SJSA1 (cell line): ENCODE measurements at regions not wholly inside any gene's neighbourhood (a gene's known extent, or its start where the extent isn't known, plus 50 kb on each side); places are given as distances from the start of the nearest gene placed in this dataset.
"Not testable (repeated sequence)": the region's sequence is repeated elsewhere in the genome, so short reads cannot be mapped to it uniquely, and the experiment has no call there.

Experiments used
- DNase-seq, 2 experiments: peaks; one replicate each; pipeline ENCODE4 v3.0.0-alpha.2; 2015 to 2020; ENCODE audit warnings: low spot score in 2 of 2, low read depth in 1 of 2
- H3K27ac ChIP-seq: fragments of 250-450 bp; sonication (Bioruptor Pico); 2 replicates; pipeline ENCODE4 v1.5.1; 2020; ENCODE audit warnings: mild to moderate bottlenecking, moderate library complexity
- H3K27me3 ChIP-seq: fragments of 250-450 bp; sonication (Bioruptor Pico); replicated peaks from 2 replicates; pipeline ENCODE4 v1.5.1; 2020; ENCODE audit warnings: mild to moderate bottlenecking, moderate library complexity
- H3K36me3 ChIP-seq: fragments of 250-450 bp; sonication (Bioruptor Pico); 2 replicates; pipeline ENCODE4 v1.5.1; 2020; ENCODE audit warnings: mild to moderate bottlenecking
- H3K4me1 ChIP-seq: fragments of 250-450 bp; sonication (Bioruptor Pico); replicated peaks from 2 replicates; pipeline ENCODE4 v1.6.1; 2021; ENCODE audit warnings: mild to moderate bottlenecking
- H3K4me3 ChIP-seq: fragments of 250-450 bp; sonication (Bioruptor Pico); 2 replicates; pipeline ENCODE4 v1.5.1; 2020; ENCODE audit warnings: mild to moderate bottlenecking
- H3K9me3 ChIP-seq: fragments of 250-450 bp; sonication (Bioruptor Pico); replicated peaks from 2 replicates; pipeline ENCODE4 v1.5.1; 2020; ENCODE audit warnings: mild to moderate bottlenecking

DNA sequence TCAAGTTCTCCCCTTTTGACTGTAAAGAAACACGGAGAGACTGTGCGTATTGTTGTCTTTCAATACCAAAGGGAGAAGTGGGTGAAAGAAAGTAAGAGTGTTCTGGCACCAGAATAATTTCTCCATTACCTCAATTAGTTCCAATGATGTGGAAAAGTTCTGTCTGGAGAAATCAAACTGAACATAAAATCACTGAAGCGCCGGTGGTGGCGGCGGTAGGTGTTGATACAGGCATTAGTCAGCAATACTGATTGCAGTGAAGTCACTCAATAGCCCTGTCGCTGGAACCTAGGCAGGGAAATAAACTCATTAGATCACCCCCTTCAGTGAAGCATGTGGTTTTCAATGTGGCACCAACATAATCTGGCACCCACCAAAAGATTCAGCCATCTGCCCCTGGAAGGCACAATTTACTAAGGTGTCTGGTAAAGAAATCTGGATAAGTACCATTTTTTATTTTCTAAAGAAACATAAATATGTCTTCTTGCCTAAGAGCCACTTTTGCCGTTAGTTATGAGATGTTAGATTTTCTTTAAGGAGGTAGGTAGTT is 274.2 kb upstream of the SOX9 start:
- H3K9me3 ChIP-seq: no peaks in the 10 kb centered on the region; the same call in none of the 2 replicates
- no peak for DNase-seq
- H3K36me3 ChIP-seq: no peaks in the 10 kb centered on the region
- no peaks in the 10 kb centered on the region for H3K27me3 ChIP-seq
- H3K4me3 ChIP-seq: no peak overlapping the region
- no peaks in the 10 kb centered on the region for H3K4me1 ChIP-seq
- no peak overlapping the region for H3K27ac ChIP-seq

DNA sequence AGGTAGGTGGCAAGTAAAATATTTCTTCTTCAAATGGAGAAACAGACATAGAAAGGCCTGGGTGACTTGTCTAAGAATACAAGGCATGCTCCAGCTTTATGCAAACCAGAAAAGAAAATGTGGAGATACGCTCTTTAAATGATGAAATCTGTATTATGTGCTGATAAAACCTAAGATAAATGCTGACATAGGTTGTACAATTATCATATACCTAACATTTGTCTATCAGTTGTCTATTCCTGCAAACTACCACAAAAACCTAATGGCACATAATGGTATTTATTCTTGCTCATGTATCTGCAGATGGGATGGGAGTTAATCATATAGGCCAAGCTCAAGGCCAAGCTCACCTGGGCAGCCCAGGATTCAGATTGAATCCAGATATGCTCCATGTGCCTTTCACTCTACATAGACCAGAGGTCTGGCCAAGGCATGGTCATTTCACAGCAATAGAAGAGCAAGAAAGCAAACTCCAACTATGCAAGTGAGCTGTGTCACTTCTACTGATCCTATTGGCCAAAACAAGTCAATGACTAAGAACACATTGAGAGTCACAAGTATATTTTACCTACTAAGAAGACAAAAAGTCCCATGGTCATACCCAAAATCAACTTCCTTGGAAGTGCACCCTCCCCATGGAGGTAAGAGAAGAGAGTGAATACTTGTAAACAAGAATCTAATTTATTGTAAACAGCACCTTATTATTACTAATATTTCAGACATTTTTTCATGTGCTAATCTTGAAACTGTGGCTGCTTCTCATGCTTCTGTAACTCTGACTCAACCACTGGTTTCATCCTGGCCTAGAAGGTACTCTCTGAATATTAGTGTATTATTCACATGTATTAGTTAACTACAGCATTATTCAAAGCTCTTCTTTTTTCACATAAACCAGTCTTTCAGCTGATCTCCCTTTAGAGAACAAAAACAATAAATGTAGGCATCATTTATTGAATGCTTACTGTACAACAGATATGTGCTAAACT is 270.7 kb upstream of the SOX9 start:
- H3K4me1 ChIP-seq: no peaks in the 10 kb centered on the region
- H3K27ac ChIP-seq: no peak overlapping the region
- H3K36me3 ChIP-seq: no peaks in the 10 kb centered on the region
- no peaks in the 10 kb centered on the region; the same call in none of the 2 replicates for H3K9me3 ChIP-seq
- no peak for DNase-seq
- no peaks in the 10 kb centered on the region for H3K27me3 ChIP-seq
- no peak overlapping the region for H3K4me3 ChIP-seq

DNA sequence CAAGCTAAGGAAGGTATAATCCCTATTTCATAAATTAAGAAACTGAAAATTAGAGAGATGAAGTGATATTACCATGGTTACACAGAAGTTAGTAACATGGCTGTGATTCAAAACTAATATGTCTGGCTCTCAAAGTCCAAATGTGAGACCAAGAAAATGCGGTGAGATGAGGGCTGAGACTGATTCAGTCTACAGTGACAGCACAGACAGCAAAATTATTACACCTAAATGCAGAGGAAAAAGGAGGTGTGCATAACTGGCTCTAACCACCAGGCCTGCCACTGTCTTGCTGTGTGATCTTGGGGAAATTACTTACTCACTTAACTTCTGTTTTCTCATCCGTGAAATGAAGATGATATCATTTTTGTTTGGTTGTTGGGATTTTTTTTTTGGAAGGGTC is 270.0 kb upstream of the SOX9 start:
- Histone ChIP-seq H3K36me3 (no peaks in the 10 kb centered on the region), H3K9me3 (no peaks in the 10 kb centered on the region; the same call in 1 of the 2 replicates), H3K27me3 (no peaks in the 10 kb centered on the region), H3K4me3 (no peak overlapping the region), H3K4me1 (no peaks in the 10 kb centered on the region), H3K27ac (no peak overlapping the region)
- no peak for DNase-seq

DNA sequence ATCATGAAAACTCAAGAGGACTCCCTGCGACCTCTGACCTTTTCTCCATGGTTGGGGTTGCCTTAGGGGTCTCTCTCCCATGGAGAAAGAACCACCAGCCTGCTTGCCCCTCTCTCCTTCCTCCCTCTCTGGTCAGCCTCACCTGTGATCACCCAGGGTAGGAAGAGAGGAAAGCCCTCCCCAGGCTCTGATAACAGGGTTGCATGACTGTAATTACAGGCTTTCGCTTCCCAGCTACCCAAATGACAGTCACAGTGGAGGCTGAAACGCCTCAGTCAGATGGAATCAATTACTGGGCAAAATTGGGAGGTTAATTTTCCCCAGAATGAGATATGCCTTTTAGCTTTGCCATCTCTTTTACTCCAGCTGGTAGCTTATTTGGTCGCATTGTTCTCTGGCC is 265.8 kb upstream of the SOX9 start:
- Histone ChIP-seq H3K27ac (no peak overlapping the region), H3K4me1 (no peaks in the 10 kb centered on the region), H3K27me3 (no peaks in the 10 kb centered on the region), H3K4me3 (no peak overlapping the region), H3K36me3 (no peaks in the 10 kb centered on the region), H3K9me3 (no peaks in the 10 kb centered on the region; the same call in 1 of the 2 replicates)
- DNase-seq: no peak

DNA sequence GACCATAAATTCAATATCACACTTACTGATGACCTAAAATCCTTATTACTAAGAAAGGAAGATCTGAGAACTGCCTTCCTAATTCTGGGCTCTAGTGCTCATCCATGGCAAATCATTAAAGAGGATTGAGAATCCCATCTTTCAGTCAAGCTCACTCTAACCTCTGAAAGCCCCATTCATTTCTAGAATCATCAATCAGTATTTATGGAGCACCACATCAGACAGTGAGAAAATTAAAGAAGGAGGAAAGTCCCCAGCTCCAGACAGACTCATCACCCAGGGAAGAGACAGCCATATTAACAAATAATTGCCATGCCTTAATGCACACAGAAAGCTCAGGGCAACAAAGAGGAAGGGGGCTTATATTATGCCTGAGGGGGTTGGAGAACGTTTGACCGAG is 256.1 kb upstream of the SOX9 start:
- no peaks in the 10 kb centered on the region for H3K4me1 ChIP-seq
- H3K27ac ChIP-seq: no peak overlapping the region
- H3K27me3 ChIP-seq: no peaks in the 10 kb centered on the region
- no peaks in the 10 kb centered on the region for H3K36me3 ChIP-seq
- no peak overlapping the region for H3K4me3 ChIP-seq
- DNase-seq: no peak
- H3K9me3 ChIP-seq: no peaks in the 10 kb centered on the region

DNA sequence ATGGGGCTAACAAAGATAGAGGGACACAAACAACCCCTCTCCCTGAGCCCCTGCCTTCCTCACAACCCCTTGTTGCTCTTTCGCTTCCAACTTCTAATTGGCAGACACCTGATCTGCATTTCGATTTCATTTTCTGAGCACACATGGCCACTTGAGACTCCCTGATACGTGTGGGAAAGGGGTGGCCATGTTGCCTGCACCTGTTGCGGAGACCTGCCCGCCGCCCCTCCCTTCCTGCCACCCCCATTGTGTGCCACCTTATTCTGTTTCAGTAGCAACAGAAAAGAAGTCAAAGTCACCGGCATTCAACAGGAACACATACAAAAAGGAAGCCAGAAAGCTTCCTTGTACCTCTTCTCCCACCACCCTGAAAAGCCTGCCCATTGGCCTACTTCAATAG is 254.7 kb upstream of the SOX9 start:
- Histone ChIP-seq H3K4me3 (no peak overlapping the region), H3K36me3 (no peaks in the 10 kb centered on the region), H3K4me1 (no peaks in the 10 kb centered on the region)

DNA sequence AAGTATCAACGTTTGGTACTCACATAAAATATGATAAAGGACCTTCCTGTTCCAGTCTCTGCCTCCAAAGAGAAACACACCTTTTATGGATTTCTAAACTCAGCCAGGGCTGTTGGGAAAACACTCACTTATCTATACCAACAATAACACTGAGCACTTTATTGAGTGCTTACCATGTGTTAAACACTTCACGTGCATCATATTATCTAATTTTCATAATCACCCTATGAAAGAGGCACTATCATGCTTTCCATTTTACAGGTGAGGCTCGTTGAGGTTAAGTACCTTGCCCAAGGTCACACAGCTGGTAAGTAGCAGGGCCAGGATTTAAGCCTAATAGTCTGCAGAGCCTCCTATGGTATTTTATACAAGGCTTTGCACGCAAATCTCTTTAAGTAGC is 251.5 kb upstream of the SOX9 start:
- Histone ChIP-seq H3K9me3 (no peaks in the 10 kb centered on the region), H3K27me3 (no peaks in the 10 kb centered on the region), H3K27ac (no peak overlapping the region), H3K4me3 (no peak overlapping the region), H3K4me1 (no peaks in the 10 kb centered on the region), H3K36me3 (no peaks in the 10 kb centered on the region)
- DNase-seq: no peak

More for the DNA sequence above, 254.7 kb upstream of the SOX9 start:
- Histone ChIP-seq H3K27ac (no peak overlapping the region), H3K9me3 (no peaks in the 10 kb centered on the region), H3K27me3 (no peaks in the 10 kb centered on the region)
- DNase-seq: no peak

DNA sequence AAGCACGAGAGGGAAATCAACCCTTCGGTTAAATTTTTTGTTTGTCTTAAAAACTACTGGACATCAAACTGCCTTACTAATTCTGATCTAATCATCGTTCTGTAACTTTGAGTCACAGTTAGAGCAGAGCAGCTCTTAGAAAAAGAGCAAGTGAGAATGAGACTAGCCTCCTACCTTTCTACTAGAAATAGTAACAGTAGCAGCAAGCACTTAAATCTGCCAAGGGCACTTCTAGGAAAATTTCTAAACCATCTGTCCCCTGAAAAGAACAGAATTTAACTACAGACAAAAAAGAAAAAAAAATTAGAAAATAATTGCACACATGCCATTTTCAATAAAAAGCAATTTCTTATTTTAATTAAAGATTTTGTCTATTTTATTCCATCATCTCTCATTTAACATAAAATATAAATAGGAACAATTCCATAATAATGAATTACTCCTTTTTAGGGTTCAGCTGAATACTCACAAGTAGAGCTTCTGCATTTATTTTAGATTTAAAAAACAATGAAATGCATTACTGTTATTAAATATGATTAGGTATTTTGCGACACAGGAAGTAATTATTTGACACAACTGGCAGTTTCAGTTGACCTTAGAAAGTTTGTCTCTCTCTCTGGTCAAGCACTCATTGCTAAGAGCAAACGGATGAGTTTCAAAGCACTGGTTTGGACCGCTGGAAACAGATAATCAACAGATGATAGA is 250.8 kb upstream of the SOX9 start:
- Histone ChIP-seq H3K27me3 (no peaks in the 10 kb centered on the region), H3K4me1 (no peaks in the 10 kb centered on the region), H3K9me3 (no peaks in the 10 kb centered on the region), H3K27ac (no peak overlapping the region), H3K4me3 (no peak overlapping the region), H3K36me3 (no peaks in the 10 kb centered on the region)
- no peak for DNase-seq

DNA sequence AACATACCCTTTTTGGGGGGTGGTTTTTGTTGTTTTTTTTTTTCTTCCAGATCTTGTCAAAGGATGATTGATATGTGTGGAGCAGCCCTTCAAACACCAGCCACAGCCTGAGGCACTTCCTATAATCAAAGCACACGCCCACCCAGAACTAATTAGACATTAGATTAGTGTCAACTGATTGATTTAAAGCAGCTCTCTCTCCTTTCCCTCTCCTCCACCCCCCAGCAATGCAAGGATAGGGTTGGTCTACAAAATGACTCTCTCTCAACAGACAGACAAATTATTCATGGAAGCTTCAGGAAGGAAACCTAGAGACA is 250.3 kb upstream of the SOX9 start:
- no peaks in the 10 kb centered on the region for H3K9me3 ChIP-seq
- DNase-seq: no peak
- no peaks in the 10 kb centered on the region for H3K4me1 ChIP-seq
- H3K27me3 ChIP-seq: no peaks in the 10 kb centered on the region
- H3K4me3 ChIP-seq: no peak overlapping the region
- H3K27ac ChIP-seq: no peak overlapping the region
- H3K36me3 ChIP-seq: no peaks in the 10 kb centered on the region

DNA sequence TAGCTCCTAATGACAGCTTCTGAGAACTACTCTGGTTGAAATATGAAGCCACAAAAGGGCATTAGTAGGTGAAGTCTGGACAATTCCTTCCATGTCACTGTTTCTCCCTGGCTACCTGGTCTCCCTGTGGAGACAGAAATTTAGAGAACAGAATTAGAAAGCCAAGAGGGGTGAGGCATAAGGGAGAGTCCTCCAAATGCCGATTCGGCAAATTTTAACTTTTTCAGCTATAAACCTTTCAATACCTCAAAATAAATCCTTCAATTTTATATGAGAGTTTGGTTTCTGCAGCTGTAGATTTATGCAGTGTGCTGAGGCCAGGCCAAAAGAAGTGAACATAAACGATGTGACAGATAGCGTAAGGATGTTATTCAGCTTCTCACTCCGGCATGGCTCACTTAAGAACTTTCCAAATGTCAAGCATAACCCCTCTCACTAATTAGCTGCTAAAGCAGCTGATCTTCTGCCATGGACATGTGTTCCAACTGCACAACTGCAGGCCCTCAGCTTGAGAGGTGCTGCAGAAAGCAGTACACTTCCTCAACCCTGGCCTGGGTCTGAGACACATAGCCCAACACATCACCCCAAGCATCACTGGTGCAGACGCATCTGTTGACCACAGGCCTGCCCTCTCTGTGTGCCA is 247.9 kb upstream of the SOX9 start:
- Histone ChIP-seq H3K4me1 (no peaks in the 10 kb centered on the region), H3K4me3 (no peak overlapping the region), H3K27me3 (no peaks in the 10 kb centered on the region), H3K9me3 (no peaks in the 10 kb centered on the region), H3K27ac (no peak overlapping the region), H3K36me3 (no peaks in the 10 kb centered on the region)
- DNase-seq: no peak

DNA sequence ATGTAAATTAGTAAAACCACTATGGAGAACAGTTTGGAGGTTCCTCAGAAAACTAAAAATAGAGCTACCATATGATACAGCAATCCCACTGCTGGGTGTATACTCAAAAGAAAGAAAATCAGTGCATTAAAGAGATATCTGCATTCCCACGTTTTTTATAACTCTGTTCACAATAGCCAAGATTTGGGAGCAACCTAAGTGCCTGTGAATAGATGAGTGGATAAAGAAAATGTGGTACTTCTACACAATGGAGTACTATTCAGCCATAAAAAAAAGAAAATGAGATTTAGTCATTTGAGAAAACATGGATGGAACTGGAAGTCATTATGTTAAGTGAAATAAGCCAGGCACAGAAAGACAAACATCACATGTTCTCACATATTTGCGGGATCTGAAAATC is 246.0 kb upstream of the SOX9 start:
- H3K27me3 ChIP-seq, H3K36me3 ChIP-seq, H3K9me3 ChIP-seq, DNase-seq, H3K4me1 ChIP-seq, H3K4me3 ChIP-seq, H3K27ac ChIP-seq: not testable (repeated sequence)

DNA sequence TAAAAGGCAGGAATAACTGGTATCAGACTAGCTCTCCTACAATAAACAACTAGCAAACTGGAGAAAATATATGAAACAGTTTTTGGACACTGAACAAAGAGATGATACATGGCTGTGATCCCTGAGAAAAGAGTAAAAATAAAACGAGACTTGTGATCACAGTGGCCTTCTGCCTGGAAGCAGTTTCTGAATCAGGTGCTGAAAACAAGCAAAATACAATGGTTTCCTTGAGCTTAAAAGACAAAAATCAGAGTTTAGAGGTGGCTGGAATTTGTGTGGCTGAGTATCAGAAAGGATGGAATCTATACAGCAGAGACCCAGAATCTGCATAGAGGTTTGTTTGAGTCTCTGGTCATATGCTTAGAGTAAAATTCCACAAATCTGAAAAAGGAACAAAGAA is 242.5 kb upstream of the SOX9 start:
- no peaks in the 10 kb centered on the region for H3K9me3 ChIP-seq
- DNase-seq: no peak
- H3K4me1 ChIP-seq: no peaks in the 10 kb centered on the region
- no peak overlapping the region for H3K4me3 ChIP-seq
- H3K27me3 ChIP-seq: no peaks in the 10 kb centered on the region
- H3K36me3 ChIP-seq: no peaks in the 10 kb centered on the region
- no peak overlapping the region for H3K27ac ChIP-seq

DNA sequence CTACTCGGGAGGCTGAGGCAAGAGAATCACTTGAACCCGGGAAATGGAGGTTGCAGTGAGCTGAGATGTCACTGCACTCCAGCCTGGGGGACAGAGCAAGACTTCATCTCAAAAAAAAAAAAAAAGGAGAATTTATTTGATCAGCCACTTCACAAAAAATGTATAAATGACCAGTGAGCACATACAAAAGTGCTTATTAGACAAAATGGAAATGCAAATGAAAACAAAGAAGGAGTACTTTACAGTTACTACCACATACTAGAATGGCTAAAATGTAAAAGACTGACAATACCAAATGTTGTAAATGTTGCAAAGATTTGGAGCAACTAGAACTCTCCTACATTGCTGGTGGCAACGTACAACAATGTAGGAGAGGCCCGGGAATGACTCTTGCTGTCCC is 241.8 kb upstream of the SOX9 start:
- H3K4me3 ChIP-seq: no peak overlapping the region
- H3K9me3 ChIP-seq: no peaks in the 10 kb centered on the region
- H3K4me1 ChIP-seq: no peaks in the 10 kb centered on the region
- no peak for DNase-seq
- H3K27ac ChIP-seq: no peak overlapping the region
- H3K27me3 ChIP-seq: no peaks in the 10 kb centered on the region
- no peaks in the 10 kb centered on the region for H3K36me3 ChIP-seq

DNA sequence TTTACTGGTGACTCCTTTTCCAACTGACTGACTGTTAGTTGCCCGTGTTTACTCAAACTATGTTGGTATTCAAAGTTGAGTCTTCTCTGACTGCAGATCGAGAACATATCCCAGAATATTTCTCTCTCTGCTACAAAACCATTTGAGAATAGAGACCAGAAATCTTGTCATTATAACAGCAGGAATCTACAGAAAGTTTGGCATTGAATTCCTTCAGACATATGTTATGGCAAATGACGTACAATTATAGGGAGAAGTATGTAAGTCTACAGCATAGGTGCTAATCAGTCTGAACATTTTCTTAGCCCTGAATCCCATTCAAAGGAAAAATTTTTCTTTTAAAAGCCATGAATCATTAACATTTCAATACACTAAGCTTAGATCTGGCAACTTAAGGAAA is 239.8 kb upstream of the SOX9 start:
- no peak overlapping the region for H3K4me3 ChIP-seq
- no peak overlapping the region for H3K27ac ChIP-seq
- no peaks in the 10 kb centered on the region for H3K4me1 ChIP-seq
- no peaks in the 10 kb centered on the region for H3K36me3 ChIP-seq
- no peaks in the 10 kb centered on the region for H3K27me3 ChIP-seq
- no peaks in the 10 kb centered on the region for H3K9me3 ChIP-seq
- DNase-seq: no peak
